ENCODE measurements at regions not wholly inside any gene's neighbourhood (a gene's known extent, or its start where the extent isn't known, plus 50 kb on each side); places are given as distances from the start of the nearest gene placed in this dataset.

DNA sequence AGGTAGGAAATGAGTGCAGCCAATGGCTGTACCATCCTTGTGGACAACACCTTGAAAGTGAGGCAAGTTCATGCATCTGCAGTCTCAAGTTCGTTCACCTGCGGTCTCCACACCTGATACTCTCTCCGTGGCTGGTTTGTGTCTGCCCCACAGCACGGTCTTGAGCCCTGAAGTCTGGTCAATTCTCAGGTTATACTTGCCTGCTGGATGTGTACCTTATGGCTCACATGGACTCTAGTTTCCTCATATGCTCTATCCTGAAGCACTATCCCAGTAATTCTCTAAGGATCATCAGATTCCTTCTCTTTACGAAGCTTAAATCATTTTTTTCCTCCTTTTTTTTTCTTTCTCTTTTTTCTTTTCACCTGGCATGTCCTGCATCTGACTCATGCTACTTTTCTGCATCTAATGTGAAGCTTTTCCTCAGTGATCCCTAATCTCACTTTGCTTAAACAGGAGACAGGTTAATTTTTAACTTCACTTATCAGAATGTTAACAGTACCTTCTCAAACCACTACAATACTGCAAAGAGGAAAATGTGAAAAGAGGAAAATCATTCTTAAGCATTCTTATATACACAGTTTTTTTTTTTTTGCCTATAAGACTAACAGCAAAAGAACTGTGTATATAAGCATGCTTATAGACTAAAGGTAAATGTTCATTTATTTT is 511.2 kb downstream of the SOX11 start:
- DNase-seq (ENCODE audit: low read depth in 2 of 2): no peak

DNA sequence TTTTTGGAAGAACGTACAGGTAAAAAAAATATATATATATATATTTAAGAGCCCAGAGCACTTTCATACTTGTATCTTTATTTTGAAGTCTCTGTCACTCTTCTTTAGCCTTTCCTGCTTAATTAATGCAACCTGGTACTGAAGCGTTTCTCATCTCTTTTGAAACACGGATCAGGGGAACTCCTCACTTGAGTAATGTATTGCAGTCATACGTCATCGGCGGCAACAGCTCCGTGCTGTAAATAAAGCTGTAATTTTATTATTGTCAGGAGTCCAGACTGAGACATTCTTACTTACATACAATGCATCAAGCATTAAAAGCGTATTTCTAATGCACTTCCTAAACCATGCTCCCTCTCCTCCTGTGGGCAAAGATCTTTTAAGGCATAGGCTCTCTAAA is 514.7 kb downstream of the SOX11 start:
- no peak for DNase-seq (ENCODE audit: low read depth in 2 of 2)

GRCh38 chr2:6211236-6211635 is 519.1 kb downstream of the SOX11 start:
- no peak for DNase-seq (ENCODE audit: low read depth in 2 of 2)

- no peak for DNase-seq (ENCODE audit: low read depth in 2 of 2)
Measured at GRCh38 chr2:6212491-6212890, 520.3 kb downstream of the SOX11 start.

DNA sequence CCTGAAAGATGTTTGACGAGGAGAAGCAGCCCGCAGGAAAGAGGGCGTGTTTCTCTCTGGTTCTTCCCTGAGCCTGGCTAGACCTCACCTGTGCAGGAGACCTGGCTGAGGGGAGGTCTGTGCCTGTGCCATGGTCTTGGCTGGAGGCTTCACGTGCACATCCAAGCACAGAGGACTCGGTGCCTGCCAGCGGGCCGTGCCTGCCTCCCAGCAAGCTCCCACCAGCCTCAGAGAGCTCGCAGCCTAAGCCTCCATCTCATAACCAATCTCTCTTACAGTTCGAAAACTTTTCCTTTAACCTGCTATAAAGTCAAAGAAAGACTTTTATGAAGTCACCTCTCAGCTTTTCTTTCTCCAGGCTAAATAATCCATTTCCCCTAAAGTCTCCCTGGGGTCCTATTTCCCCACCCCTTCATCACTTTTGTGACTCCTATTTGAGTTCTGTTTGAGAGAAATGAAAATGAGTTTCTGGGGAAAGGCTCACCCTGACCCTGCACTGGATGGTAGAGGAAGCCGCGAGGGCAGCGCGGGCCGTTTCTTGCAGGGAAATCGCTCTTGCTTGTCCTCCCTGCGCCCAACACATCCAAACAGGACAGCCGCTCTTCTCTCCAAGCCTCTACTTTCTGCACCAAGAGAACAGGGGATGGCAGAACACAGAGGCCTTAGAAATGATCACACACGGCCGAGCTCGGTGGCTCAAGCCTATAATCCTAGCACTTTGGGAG is 521.0 kb downstream of the SOX11 start:
- DNase-seq (ENCODE audit: low read depth in 2 of 2): no peak

GRCh38 chr2:6214471-6214870 is 522.3 kb downstream of the SOX11 start:
- DNase-seq (ENCODE audit: low read depth in 2 of 2): no peak

DNA sequence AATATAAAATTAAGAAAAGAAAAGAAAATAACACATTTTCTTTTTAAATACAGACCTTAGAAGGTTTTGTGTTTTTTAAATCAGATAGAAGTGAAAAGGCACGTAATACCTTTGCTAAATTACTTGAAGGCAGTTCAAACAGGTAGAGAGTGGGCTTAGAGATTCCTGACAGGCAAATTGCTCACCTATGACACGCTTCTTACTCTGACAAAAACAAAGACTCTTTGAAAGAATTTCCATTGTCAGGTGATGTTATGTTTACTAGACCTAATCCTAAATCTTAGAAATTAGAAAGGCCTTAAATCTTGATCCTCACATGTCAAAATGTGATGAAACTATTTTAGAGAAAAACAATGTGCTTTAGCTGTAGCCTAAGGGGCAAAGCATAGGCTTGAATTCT is 522.9 kb downstream of the SOX11 start:
- DNase-seq (ENCODE audit: low read depth in 2 of 2): no peak

GRCh38 chr2:6216234-6216633 is 524.0 kb downstream of the SOX11 start:
- no peak for DNase-seq (ENCODE audit: low read depth in 2 of 2)

GRCh38 chr2:6218926-6219325 is 526.7 kb downstream of the SOX11 start:
- no peak for DNase-seq (ENCODE audit: low read depth in 2 of 2)

DNA sequence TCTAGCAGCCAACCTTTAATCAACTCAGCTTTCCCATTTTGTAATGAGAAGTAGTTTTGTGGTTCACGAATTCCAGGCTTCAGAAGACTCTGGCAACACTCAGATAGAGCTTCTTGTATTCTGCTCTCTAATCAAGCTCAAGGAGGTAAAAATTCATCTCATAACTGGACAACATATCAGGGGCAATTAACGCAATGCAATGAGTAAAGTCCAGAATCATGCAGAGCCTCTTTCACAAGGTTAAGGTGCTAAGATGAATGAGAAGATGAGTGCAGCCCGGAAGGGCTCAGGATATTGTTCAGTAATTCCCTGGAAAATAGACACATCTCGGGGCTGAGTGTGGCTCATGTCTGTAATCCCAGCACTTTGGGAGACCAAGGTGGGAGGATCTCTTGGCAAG is 527.7 kb downstream of the SOX11 start:
- DNase-seq (ENCODE audit: low read depth in 2 of 2): no peak

GRCh38 chr2:6222296-6222695 is 530.1 kb downstream of the SOX11 start:
- no peak for DNase-seq (ENCODE audit: low read depth in 2 of 2)

- DNase-seq (ENCODE audit: low read depth in 2 of 2): no peak
Measured at GRCh38 chr2:6224267-6224666, 532.1 kb downstream of the SOX11 start.

DNA sequence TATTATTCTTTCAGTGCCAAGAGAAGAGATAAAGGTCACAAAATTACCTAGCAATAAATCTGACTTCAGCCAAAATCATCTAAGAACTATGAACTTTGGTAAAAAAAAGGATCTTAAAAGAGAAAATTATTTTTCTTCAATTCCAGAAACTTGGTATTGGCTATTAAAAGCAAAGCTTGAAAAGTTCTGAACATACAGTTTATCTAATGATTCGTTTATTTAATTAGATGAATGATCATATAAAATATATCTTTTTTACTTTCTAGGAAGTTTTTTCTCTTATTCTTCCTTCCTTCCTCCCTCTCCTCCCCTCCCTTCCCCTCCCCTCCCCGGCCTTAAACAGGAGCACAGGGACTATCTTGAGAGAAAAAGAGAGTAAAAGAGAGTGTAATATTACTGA is 536.1 kb downstream of the SOX11 start:
- DNase-seq (ENCODE audit: low read depth in 2 of 2): no peak

- DNase-seq (ENCODE audit: low read depth in 2 of 2): no peak
Measured at GRCh38 chr2:6231166-6231565, 539.0 kb downstream of the SOX11 start.

- no peak for DNase-seq (ENCODE audit: low read depth in 2 of 2)
Measured at GRCh38 chr2:6233993-6234392, 541.8 kb downstream of the SOX11 start.

DNA sequence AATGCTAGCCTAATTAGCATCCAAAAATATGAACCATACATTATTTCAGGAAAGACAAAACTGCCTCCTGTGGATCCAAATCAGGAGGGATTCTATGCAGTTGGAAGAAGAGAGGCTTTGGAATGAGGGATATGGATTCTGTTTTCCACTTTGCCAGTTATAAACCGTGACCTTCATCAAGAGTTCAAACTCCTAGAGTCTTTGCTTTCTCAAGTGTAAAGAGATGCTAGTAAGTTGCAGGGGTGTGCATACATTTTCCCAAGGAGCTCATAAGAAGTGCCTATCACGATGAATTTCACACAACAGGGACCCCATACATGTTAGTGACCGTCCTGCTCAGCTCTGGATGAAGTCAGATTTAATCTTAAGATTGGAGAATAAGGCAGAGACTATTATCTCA is 542.5 kb downstream of the SOX11 start:
- no peak for DNase-seq (ENCODE audit: low read depth in 2 of 2)

GRCh38 chr2:6236317-6236716 is 544.1 kb downstream of the SOX11 start:
- no peak for DNase-seq (ENCODE audit: low read depth in 2 of 2)

- no peak for DNase-seq (ENCODE audit: low read depth in 2 of 2)
Measured at GRCh38 chr2:6237039-6237660, 545.0 kb downstream of the SOX11 start.

DNA sequence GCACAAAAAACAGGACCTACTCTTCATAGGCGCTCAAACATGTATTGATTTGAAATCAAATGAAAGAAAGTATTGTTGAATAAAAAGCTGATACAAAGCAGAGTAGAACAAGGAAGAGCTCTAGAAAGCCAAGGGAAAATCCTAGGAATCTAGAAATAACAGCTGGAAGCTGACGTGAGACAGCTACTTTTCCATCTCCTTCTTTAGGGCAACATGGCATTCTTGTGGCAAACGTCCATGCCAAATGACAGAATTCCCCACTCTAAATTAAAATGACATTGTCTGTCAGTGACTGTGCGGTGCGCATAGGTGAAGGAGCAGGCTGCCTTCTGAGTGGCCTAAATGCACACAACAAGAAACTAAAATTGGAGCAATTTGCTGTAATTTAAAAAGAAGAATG is 557.4 kb downstream of the SOX11 start:
- no peak for DNase-seq (ENCODE audit: low read depth in 2 of 2)

GRCh38 chr2:6254441-6254840 is 562.3 kb downstream of the SOX11 start:
- no peak for DNase-seq (ENCODE audit: low read depth in 2 of 2)

- no peak for DNase-seq (ENCODE audit: low read depth in 2 of 2)
Measured at GRCh38 chr2:6264198-6264597, 572.0 kb downstream of the SOX11 start.

DNA sequence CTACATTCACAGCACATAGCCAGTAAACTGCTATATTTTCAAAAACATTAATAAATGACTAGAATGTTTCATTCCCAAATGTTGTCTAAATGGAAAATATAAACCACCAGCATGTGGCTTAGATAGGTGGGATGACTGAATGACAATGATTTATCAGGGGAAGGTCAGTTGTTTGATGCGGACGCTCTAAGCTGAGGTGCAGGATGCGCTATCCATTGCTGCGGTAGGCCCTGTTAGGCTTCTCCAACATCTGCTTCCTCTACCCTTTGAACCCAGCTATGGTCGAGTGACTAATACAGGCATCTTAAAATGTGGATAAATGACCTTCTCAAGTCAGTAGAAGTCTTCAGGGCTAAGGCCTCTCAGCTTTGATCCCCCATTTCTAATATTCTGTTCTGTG is 584.2 kb downstream of the CMPK2 start:
- DNase-seq (ENCODE audit: low read depth in 2 of 2): no peak

DNA sequence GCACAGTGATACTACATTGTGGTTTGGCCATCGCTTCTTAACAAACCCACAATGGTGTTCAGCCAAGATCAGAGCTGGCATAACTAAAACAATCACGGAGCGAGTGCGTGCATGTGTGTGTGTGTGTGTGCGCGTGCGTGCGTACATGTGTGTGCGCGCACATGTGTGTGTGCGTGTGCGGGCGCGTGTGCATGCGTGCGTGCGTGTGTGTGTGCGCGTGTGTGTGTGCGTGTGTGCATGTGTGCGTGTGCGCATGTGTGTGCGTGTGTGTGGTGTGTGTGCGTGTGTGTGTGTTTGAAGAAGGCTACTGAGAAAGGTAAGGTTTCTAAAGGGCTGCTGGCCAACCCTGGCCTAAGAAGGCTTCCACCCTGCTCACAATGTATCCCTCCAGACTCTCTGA is 582.4 kb downstream of the CMPK2 start:
- DNase-seq (ENCODE audit: low read depth in 2 of 2): no peak

All from stimulated activated CD8-positive, alpha-beta memory T cell treated with anti-CD3 and anti-CD28 coated beads, Interleukin-2, amount 100 ng/mL, for 48 hours (primary cell).